ENCODE measurements at regions not wholly inside any gene's neighbourhood (a gene's known extent, or its start where the extent isn't known, plus 50 kb on each side); places are given as distances from the start of the nearest gene placed in this dataset.

DNA sequence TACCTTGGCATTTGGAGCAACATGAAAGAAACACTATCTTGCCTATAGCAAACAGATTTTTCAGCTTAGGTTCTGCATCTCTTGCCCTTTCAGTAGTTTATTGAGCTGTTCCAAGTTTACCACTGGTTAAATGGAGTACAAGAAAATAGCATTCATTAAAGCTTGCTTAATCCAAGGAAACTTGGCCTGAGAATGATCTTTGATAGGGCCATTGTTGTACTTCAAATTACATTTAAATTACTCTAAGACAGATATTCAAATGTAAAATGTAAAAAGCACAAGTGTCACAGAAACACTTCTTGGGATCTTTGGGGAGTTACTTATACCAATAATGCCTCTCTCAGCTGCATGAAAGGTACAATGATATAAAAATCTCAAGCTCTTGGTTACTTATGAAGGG is 609.0 kb upstream of the HTR2C start:
- TF ChIP-seq ZNF274 (IDR thresholded peaks at IDR 0.05; ENCODE audit: low read depth, low read length) (no peak), YY1 (IDR thresholded peaks at IDR 0.05; ENCODE audit: insufficient read depth, insufficient read length) (no peak), SUZ12 (IDR thresholded peaks at IDR 0.05; ENCODE audit: extremely low read depth, insufficient read depth, insufficient read length) (no peak)
